IMR-90 (cell line): ENCODE measurements at regions not wholly inside any gene's neighbourhood (a gene's known extent, or its start where the extent isn't known, plus 50 kb on each side); places are given as distances from the start of the nearest gene placed in this dataset.

ENCODE experiments used
- CEBPB ChIP-seq: IDR thresholded peaks from 2 replicates; pipeline ENCODE4 v1.6.1; 2012; ENCODE audit warnings: low read depth, low read length, improper control_type of control experiment
- CHD1 ChIP-seq: IDR thresholded peaks from 2 replicates; pipeline ENCODE4 v1.6.1; 2012; ENCODE audit warnings: low read depth, low read length, improper control_type of control experiment
- MAZ ChIP-seq: IDR thresholded peaks from 2 replicates; pipeline ENCODE4 v1.6.1; 2012; ENCODE audit warnings: low read depth, mild to moderate bottlenecking, low read length, improper control_type of control experiment, moderate library complexity, borderline replicate concordance
- NFE2L2 ChIP-seq: fragments of 150-350 bp; IDR thresholded peaks from 2 replicates; pipeline ENCODE4 v1.6.1; 2016; ENCODE audit warnings: low read depth, mild to moderate bottlenecking, low read length
- POLR2A ChIP-seq: IDR thresholded peaks from 2 replicates; pipeline ENCODE4 v1.6.1; 2012; ENCODE audit warnings: mild to moderate bottlenecking, low read depth, low read length
- SMC3 ChIP-seq: fragments of 150-350 bp; IDR thresholded peaks from 2 replicates; pipeline ENCODE4 v1.6.1; 2016; ENCODE audit warnings: low read depth, mild to moderate bottlenecking, antibody characterized with exemption, low read length, moderate library complexity
- TF ChIP-seq, protein P1 (sequence below): conservative IDR thresholded peaks from 2 replicates; pipeline ENCODE4 v1.5.1; 2012; ENCODE audit warnings: mild to moderate bottlenecking, low read depth, low read length, improper control_type of control experiment
- TF ChIP-seq, protein P2 (sequence below): fragments of 150-350 bp; IDR thresholded peaks from 2 replicates; pipeline ENCODE4 v1.6.1; 2016; ENCODE audit warnings: low read depth, mild to moderate bottlenecking, low read length, moderate library complexity, borderline replicate concordance
- TF ChIP-seq, protein P3 (sequence below): fragments of 150-350 bp; IDR thresholded peaks from 2 replicates; pipeline ENCODE4 v1.6.1; 2017; ENCODE audit warnings: mild to moderate bottlenecking, antibody characterized with exemption, low read length, low read depth

GRCh38 chr17:36682773-36683172 is 81.4 kb downstream of the MRM1 start:
- TF ChIP-seq POLR2A, result no peak
- TF ChIP-seq NFE2L2, result no peak
- TF ChIP-seq, protein P1, sequence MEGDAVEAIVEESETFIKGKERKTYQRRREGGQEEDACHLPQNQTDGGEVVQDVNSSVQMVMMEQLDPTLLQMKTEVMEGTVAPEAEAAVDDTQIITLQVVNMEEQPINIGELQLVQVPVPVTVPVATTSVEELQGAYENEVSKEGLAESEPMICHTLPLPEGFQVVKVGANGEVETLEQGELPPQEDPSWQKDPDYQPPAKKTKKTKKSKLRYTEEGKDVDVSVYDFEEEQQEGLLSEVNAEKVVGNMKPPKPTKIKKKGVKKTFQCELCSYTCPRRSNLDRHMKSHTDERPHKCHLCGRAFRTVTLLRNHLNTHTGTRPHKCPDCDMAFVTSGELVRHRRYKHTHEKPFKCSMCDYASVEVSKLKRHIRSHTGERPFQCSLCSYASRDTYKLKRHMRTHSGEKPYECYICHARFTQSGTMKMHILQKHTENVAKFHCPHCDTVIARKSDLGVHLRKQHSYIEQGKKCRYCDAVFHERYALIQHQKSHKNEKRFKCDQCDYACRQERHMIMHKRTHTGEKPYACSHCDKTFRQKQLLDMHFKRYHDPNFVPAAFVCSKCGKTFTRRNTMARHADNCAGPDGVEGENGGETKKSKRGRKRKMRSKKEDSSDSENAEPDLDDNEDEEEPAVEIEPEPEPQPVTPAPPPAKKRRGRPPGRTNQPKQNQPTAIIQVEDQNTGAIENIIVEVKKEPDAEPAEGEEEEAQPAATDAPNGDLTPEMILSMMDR, result no peak
- TF ChIP-seq, protein P2, sequence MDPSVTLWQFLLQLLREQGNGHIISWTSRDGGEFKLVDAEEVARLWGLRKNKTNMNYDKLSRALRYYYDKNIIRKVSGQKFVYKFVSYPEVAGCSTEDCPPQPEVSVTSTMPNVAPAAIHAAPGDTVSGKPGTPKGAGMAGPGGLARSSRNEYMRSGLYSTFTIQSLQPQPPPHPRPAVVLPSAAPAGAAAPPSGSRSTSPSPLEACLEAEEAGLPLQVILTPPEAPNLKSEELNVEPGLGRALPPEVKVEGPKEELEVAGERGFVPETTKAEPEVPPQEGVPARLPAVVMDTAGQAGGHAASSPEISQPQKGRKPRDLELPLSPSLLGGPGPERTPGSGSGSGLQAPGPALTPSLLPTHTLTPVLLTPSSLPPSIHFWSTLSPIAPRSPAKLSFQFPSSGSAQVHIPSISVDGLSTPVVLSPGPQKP, result no peak
- no peak for TF ChIP-seq CHD1
- no peak for TF ChIP-seq MAZ
- TF ChIP-seq CEBPB, result no peak
- no peak for TF ChIP-seq SMC3
- TF ChIP-seq, protein P3, sequence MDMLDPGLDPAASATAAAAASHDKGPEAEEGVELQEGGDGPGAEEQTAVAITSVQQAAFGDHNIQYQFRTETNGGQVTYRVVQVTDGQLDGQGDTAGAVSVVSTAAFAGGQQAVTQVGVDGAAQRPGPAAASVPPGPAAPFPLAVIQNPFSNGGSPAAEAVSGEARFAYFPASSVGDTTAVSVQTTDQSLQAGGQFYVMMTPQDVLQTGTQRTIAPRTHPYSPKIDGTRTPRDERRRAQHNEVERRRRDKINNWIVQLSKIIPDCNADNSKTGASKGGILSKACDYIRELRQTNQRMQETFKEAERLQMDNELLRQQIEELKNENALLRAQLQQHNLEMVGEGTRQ, result no peak
